GM12872 (cell line): ENCODE measurements at regions not wholly inside any gene's neighbourhood (a gene's known extent, or its start where the extent isn't known, plus 50 kb on each side); places are given as distances from the start of the nearest gene placed in this dataset.

ENCODE experiments used
- TF ChIP-seq, protein P1 (sequence below): IDR thresholded peaks from 3 replicates; pipeline ENCODE4 v1.5.1; 2011; ENCODE audit warnings: low read depth, mild to moderate bottlenecking, low read length, moderate library complexity; ENCODE audit not compliant: insufficient read depth

DNA sequence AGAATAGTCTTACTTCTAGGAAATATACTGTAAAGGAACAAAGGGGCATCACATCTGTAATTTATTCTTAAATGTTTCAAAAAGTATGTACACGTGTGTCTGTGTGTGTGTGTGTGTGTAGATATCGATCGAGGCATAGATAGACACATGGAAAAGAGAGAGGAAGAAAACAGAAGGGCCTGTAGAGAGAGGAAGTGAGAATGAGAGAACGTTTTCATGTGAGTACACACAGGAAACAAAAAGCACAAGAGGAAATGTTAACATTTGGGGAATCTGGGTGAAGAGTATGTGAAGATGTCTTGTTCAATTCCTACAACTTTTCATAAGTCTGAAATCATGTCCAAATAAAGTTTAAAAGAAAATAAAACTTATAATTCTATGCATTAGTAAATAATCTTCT is 286.5 kb upstream of the SORCS1 start:
- TF ChIP-seq, protein P1, sequence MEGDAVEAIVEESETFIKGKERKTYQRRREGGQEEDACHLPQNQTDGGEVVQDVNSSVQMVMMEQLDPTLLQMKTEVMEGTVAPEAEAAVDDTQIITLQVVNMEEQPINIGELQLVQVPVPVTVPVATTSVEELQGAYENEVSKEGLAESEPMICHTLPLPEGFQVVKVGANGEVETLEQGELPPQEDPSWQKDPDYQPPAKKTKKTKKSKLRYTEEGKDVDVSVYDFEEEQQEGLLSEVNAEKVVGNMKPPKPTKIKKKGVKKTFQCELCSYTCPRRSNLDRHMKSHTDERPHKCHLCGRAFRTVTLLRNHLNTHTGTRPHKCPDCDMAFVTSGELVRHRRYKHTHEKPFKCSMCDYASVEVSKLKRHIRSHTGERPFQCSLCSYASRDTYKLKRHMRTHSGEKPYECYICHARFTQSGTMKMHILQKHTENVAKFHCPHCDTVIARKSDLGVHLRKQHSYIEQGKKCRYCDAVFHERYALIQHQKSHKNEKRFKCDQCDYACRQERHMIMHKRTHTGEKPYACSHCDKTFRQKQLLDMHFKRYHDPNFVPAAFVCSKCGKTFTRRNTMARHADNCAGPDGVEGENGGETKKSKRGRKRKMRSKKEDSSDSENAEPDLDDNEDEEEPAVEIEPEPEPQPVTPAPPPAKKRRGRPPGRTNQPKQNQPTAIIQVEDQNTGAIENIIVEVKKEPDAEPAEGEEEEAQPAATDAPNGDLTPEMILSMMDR, result no peak

DNA sequence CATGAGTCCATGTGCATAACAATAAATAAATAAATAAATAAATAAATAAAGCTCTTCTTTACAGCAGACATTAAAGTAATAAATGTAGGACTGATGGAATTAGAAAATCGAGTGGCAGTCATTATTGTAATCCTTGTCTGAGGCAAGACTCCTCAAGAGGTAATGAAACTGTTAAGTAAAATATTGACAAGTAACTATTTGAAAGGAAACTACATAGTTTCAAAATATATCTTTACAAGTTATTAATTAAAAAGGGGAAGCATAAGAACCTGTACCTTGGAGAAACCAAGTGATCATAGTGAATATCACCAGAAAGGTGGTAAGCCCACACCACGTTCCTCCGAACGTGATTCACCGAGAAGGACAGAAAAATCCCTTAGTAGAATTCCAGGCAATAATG is 285.6 kb upstream of the SORCS1 start:
- TF ChIP-seq, protein P1, result no peak

DNA sequence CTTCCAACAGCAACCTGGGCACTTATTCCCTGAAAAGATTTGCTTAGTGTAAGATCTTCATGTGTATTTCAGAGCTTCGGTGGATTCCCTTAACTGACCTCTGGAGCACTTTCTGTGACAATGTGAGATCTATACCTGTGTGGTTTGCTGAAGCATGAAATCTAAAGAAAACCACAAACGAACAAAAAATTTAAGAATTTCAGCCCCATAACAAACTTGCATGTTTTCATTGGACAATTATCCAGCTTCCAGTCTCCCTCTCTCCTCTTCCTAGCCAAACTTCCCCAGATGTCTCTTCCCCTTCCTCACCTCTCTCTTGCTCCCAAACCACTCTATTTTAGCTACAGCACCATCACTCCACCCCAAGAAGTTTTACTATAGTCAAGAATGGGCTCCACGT is 279.9 kb upstream of the SORCS1 start:
- TF ChIP-seq, protein P1, result no peak

DNA sequence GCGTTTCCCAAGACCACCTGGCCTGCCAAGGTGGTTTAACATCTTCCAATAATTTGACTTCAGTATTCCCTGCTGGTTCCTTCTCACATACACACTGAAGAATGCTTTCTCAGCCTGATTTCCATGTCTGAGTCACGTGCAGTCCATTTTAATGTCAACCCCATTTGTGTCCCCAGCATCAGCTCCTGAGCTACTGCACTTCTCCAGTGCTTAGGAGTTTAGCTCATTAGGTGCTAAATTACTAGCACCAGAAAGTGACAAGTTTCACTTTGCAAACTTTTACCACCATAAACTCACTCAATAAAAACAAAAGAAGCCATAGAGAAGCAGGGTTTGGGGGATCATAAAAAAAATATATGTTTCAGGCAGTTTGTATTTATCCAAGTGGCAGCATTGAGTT is 279.3 kb upstream of the SORCS1 start:
- TF ChIP-seq, protein P1, result no peak

DNA sequence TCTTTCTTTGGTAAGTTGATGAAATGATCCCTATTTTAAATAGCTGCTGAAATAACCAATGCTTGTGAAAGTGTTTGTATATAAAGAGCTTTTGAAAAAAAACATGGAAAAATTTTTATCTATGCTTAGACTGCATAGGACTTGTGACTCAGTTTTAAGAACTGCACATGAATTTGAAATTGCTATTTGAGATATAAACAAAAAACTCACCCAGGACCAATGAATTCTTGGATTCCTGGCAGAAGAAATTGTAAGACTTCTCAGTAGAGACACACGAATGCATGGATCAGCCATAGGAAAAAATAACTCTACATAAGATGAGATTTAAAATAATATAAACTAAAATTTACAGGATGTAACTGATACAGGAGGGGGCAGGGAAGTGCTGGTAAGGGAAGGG is 278.8 kb upstream of the SORCS1 start:
- TF ChIP-seq, protein P1, result no peak

DNA sequence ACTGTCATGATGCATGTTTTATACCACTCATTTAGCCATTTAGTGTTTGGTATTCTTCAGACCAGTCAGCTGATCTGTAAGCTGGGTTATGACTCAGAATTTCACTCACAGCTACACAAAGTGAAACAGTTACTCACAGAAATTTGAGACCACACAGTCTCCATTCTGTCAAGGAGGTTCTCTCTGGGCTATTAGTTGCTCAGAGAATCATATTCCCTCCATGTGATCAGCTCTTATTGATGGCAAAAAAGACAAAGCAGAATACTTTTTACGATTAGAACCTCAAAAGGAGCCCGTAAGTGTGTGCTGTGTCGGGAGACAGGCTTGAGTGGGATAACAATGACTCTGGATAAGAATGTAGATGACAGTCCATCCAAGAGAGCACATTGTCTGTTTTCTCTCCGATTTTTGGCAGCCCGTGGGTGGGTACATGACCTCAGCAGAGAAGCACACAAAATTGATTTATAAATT is 277.6 kb upstream of the SORCS1 start:
- TF ChIP-seq, protein P1, result no peak

DNA sequence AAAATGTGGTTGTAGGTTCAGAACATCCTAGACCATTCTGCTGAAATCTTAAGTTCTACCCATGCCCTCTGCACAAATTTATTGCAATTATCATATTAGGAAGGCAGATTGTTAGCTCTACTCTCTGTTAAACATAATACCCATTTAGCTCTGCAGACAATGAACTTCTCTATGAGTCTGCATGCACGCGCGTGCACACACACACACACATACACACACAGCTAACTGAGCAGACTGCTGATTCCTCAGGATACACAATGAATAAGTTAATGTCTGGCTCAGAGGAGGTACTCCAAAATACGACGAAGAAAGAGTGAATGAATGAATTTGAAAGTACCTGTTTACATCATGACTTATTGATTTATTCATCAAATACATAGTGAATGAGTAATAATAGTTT is 276.2 kb upstream of the SORCS1 start:
- TF ChIP-seq, protein P1, result no peak

DNA sequence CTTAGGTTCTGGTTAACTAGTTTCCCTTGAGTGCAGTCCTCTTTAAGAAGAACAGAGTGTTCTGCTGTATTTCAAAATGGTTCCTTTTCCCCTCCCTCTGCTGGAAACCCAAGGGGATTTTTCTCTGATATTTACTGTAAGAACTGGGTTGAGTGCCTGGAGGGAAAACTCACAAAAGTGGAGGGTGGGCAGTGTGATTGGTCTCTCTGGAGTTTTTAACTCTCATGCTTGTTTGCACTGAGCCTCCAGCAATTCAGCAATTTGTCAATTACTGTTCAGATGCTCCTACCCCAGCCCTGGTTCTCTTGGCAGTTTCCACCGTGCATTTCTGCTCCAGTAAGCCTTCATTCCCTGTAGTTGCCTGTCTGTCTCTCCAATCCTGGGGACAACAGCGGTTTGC is 273.4 kb upstream of the SORCS1 start:
- TF ChIP-seq, protein P1, result no peak
